GM12878 (cell line): ENCODE measurements at regions not wholly inside any gene's neighbourhood (a gene's known extent, or its start where the extent isn't known, plus 50 kb on each side); places are given as distances from the start of the nearest gene placed in this dataset.

Experiments used
- BACH1 ChIP-seq: fragments of 450-650 bp; IDR thresholded peaks from 2 replicates; pipeline ENCODE4 v1.6.1; 2017; ENCODE audit warnings: mild to moderate bottlenecking, borderline replicate concordance
- BCL11A ChIP-seq: IDR thresholded peaks from 2 replicates; pipeline ENCODE4 v1.6.1; 2011; ENCODE audit warnings: low read depth, low read length
- CBX5 ChIP-seq: sonication (generic); IDR thresholded peaks from 2 replicates; pipeline ENCODE4 v1.6.1; 2016; ENCODE audit warnings: low read depth, moderate library complexity, mild to moderate bottlenecking, inconsistent platforms
- CHD2 ChIP-seq: IDR thresholded peaks from 2 replicates; pipeline ENCODE4 v1.6.1; 2011; ENCODE audit warnings: low read depth, low read length, improper control_type of control experiment, borderline replicate concordance
- CHD4 ChIP-seq: fragments of 200-600 bp; sonication (generic); IDR thresholded peaks from 2 replicates; pipeline ENCODE4 v1.6.1; 2016; ENCODE audit warnings: mild to moderate bottlenecking
- EZH2 ChIP-seq: IDR thresholded peaks from 2 replicates; pipeline ENCODE4 v1.6.1; 2012; ENCODE audit warnings: low read depth, mild to moderate bottlenecking, control low read depth, inconsistent platforms, low read length, borderline replicate concordance; ENCODE audit not compliant: control insufficient read depth
- GABPA ChIP-seq: IDR thresholded peaks from 2 replicates; pipeline ENCODE4 v1.6.1; 2014; ENCODE audit warnings: antibody characterized with exemption, low read depth, mild to moderate bottlenecking, inconsistent platforms
- HCFC1 ChIP-seq: fragments of 150-350 bp; IDR thresholded peaks from 2 replicates; pipeline ENCODE4 v1.6.1; 2014; ENCODE audit warnings: low read length
- IKZF2 ChIP-seq, 2 experiments: fragments of 450-650 bp; IDR thresholded peaks; 2 replicates each; pipeline ENCODE4 v1.6.1; 2017; ENCODE audit warnings: mild to moderate bottlenecking in 2 of 2, moderate library complexity in 2 of 2
- JUNB ChIP-seq: IDR thresholded peaks from 2 replicates; pipeline ENCODE4 v1.6.1; 2016; ENCODE audit warnings: antibody characterized with exemption, mild to moderate bottlenecking
- KAT2A ChIP-seq: conservative IDR thresholded peaks from 2 replicates; pipeline ENCODE4 v1.6.1; 2011; ENCODE audit warnings: low read depth, low read length; ENCODE audit not compliant: control insufficient read depth
- PAX8 ChIP-seq: fragments of 450-650 bp; IDR thresholded peaks from 2 replicates; pipeline ENCODE4 v1.6.1; 2017; ENCODE audit warnings: mild to moderate bottlenecking, moderate library complexity
- POLR2AphosphoS2 ChIP-seq: IDR thresholded peaks from 2 replicates; pipeline ENCODE4 v1.6.1; 2011; ENCODE audit warnings: low read depth, mild to moderate bottlenecking, low read length, improper control_type of control experiment, moderate library complexity
- RELA ChIP-seq: fragments of 450-650 bp; IDR thresholded peaks from 2 replicates; pipeline ENCODE4 v1.8.0; 2014; ENCODE audit warnings: borderline replicate concordance; ENCODE audit not compliant: partially characterized antibody
- SIN3A ChIP-seq: IDR thresholded peaks from 2 replicates; pipeline ENCODE4 v1.6.1; 2012; ENCODE audit warnings: low read depth, low read length, improper control_type of control experiment
- ZNF217 ChIP-seq: fragments of 450-650 bp; IDR thresholded peaks from 2 replicates; pipeline ENCODE4 v1.6.1; 2017; ENCODE audit warnings: antibody characterized with exemption, mild to moderate bottlenecking
- ZNF24 ChIP-seq: fragments of 450-650 bp; IDR thresholded peaks from 2 replicates; pipeline ENCODE4 v1.6.1; 2017; ENCODE audit warnings: antibody characterized with exemption, mild to moderate bottlenecking
- ZNF274 ChIP-seq: IDR thresholded peaks from one replicate; pipeline ENCODE4 v1.8.0; 2011; ENCODE audit not compliant: insufficient read length, insufficient read depth
- TF ChIP-seq, protein P1 (sequence below): IDR thresholded peaks from 2 replicates; pipeline ENCODE4 v1.6.1; 2012; ENCODE audit warnings: low read length, inconsistent platforms
- TF ChIP-seq, protein P2 (sequence below): IDR thresholded peaks from 2 replicates; pipeline ENCODE4 v1.6.1; 2011; ENCODE audit warnings: low read depth, low read length, improper control_type of control experiment, borderline replicate concordance
- TF ChIP-seq, protein P3 (sequence below): fragments of 450-650 bp; IDR thresholded peaks from 2 replicates; pipeline ENCODE4 v1.6.1; 2016; ENCODE audit warnings: mild to moderate bottlenecking, moderate library complexity, borderline replicate concordance
- TF ChIP-seq, protein P4 (sequence below): fragments of 450-650 bp; IDR thresholded peaks from 2 replicates; pipeline ENCODE4 v1.6.1; 2014; ENCODE audit warnings: mild to moderate bottlenecking

DNA sequence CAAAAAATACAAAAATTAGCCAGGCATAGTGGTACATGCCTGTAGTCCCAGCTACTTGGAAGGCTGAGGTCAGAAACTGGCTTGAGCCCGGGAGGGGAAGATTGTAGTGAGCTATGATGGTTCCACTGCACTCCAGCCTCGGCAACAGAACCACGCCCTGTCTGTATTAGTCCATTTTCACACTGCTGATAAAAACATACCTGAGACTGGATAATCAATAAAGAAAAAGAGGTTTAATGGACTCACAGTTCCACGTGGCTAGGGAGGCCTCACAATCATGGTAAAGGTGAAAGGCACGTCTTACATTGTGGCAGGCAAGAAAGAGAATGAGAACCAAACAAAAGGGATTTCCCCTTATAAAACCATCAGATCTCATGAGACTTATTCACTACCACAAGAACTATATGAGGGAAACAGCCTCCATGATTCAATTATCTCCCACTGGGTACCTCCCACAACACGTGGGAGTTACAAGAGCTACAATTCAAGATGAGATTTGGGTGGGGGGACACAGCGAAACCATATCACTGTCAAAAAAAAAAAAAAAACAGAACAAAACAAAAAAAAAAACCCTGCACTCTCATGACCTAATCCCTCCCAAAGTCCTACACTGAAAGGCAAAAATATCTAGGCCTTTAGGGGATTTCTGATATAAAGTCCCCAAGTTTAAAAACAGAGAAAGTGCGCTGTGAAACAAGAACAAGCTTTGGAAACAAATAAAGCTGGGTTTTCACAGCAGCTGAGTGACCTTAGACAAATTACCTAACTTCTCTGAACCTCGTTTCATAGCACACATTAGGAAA, 224.7 kb downstream of the IGSF11 start (continued):
- TF ChIP-seq, protein P1, sequence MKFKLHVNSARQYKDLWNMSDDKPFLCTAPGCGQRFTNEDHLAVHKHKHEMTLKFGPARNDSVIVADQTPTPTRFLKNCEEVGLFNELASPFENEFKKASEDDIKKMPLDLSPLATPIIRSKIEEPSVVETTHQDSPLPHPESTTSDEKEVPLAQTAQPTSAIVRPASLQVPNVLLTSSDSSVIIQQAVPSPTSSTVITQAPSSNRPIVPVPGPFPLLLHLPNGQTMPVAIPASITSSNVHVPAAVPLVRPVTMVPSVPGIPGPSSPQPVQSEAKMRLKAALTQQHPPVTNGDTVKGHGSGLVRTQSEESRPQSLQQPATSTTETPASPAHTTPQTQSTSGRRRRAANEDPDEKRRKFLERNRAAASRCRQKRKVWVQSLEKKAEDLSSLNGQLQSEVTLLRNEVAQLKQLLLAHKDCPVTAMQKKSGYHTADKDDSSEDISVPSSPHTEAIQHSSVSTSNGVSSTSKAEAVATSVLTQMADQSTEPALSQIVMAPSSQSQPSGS, result peak; percentile 81
- no peak for TF ChIP-seq ZNF274
- no peak for TF ChIP-seq EZH2
- TF ChIP-seq, protein P2, sequence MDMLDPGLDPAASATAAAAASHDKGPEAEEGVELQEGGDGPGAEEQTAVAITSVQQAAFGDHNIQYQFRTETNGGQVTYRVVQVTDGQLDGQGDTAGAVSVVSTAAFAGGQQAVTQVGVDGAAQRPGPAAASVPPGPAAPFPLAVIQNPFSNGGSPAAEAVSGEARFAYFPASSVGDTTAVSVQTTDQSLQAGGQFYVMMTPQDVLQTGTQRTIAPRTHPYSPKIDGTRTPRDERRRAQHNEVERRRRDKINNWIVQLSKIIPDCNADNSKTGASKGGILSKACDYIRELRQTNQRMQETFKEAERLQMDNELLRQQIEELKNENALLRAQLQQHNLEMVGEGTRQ, result no peak
- TF ChIP-seq IKZF2 (IDR thresholded peaks at IDR 0.05), result peak in 1 of 2 experiments; percentile 27; a peak in 2 of 4 replicates
- TF ChIP-seq, protein P3, sequence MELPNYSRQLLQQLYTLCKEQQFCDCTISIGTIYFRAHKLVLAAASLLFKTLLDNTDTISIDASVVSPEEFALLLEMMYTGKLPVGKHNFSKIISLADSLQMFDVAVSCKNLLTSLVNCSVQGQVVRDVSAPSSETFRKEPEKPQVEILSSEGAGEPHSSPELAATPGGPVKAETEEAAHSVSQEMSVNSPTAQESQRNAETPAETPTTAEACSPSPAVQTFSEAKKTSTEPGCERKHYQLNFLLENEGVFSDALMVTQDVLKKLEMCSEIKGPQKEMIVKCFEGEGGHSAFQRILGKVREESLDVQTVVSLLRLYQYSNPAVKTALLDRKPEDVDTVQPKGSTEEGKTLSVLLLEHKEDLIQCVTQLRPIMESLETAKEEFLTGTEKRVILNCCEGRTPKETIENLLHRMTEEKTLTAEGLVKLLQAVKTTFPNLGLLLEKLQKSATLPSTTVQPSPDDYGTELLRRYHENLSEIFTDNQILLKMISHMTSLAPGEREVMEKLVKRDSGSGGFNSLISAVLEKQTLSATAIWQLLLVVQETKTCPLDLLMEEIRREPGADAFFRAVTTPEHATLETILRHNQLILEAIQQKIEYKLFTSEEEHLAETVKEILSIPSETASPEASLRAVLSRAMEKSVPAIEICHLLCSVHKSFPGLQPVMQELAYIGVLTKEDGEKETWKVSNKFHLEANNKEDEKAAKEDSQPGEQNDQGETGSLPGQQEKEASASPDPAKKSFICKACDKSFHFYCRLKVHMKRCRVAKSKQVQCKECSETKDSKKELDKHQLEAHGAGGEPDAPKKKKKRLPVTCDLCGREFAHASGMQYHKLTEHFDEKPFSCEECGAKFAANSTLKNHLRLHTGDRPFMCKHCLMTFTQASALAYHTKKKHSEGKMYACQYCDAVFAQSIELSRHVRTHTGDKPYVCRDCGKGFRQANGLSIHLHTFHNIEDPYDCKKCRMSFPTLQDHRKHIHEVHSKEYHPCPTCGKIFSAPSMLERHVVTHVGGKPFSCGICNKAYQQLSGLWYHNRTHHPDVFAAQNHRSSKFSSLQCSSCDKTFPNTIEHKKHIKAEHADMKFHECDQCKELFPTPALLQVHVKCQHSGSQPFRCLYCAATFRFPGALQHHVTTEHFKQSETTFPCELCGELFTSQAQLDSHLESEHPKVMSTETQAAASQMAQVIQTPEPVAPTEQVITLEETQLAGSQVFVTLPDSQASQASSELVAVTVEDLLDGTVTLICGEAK, result peak; percentile 91
- TF ChIP-seq HCFC1, result no peak
- TF ChIP-seq ZNF24, result 0 out of 2 replicates have a peak, but pooled peaks have one; percentile 8
- no peak for TF ChIP-seq CHD4
- TF ChIP-seq CBX5, result 0 out of 2 replicates have a peak, but pooled peaks have one; percentile 15
- peak; percentile 55 for TF ChIP-seq RELA
- TF ChIP-seq JUNB, result peak; percentile 54; the same call in 1 of the 2 replicates
- TF ChIP-seq ZNF217, result peak; percentile 98; the same call in 1 of the 2 replicates
- TF ChIP-seq POLR2AphosphoS2, result no peak
- TF ChIP-seq BCL11A, result no peak
- TF ChIP-seq, protein P4, sequence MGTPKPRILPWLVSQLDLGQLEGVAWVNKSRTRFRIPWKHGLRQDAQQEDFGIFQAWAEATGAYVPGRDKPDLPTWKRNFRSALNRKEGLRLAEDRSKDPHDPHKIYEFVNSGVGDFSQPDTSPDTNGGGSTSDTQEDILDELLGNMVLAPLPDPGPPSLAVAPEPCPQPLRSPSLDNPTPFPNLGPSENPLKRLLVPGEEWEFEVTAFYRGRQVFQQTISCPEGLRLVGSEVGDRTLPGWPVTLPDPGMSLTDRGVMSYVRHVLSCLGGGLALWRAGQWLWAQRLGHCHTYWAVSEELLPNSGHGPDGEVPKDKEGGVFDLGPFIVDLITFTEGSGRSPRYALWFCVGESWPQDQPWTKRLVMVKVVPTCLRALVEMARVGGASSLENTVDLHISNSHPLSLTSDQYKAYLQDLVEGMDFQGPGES, result no peak
- no peak for TF ChIP-seq SIN3A
- no peak for TF ChIP-seq PAX8
- no peak; the same call in 1 of the 2 replicates for TF ChIP-seq BACH1
- no peak for TF ChIP-seq KAT2A
- TF ChIP-seq GABPA, result no peak
- TF ChIP-seq CHD2, result no peak
